Osteocyte (in vitro differentiated cells): ENCODE measurements at regions not wholly inside any gene's neighbourhood (a gene's known extent, or its start where the extent isn't known, plus 50 kb on each side); places are given as distances from the start of the nearest gene placed in this dataset.

Experiments
- DNase-seq: peaks from one replicate; pipeline ENCODE4 v3.0.0; 2021; ENCODE audit warnings: mixed read lengths; ENCODE audit not compliant: unreplicated experiment; ENCODE audit errors: extremely low spot score
- H3K27ac Mint-ChIP-seq: one replicate; pipeline ENCODE4 v1.8.0; 2021; ENCODE audit warnings: mild to moderate bottlenecking, mixed read lengths; ENCODE audit not compliant: unreplicated experiment
- H3K27me3 Mint-ChIP-seq: one replicate; pipeline ENCODE4 v1.8.0; 2021; ENCODE audit warnings: mixed read lengths; ENCODE audit not compliant: unreplicated experiment
- H3K36me3 Mint-ChIP-seq: one replicate; pipeline ENCODE4 v1.8.0; 2021; ENCODE audit warnings: mixed read lengths; ENCODE audit not compliant: unreplicated experiment
- H3K4me1 Mint-ChIP-seq: one replicate; pipeline ENCODE4 v1.8.0; 2021; ENCODE audit warnings: mixed read lengths; ENCODE audit not compliant: unreplicated experiment
- H3K4me3 Mint-ChIP-seq: one replicate; pipeline ENCODE4 v1.8.0; 2021; ENCODE audit warnings: mild to moderate bottlenecking, moderate library complexity, mixed read lengths; ENCODE audit not compliant: unreplicated experiment
- H3K9me3 Mint-ChIP-seq: one replicate; pipeline ENCODE4 v1.8.0; 2021; ENCODE audit warnings: mixed read lengths; ENCODE audit not compliant: unreplicated experiment
- TF ChIP-seq, protein P1 (sequence below): fragments of 200-600 bp; sonication (generic); IDR thresholded peaks from 2 replicates; pipeline ENCODE4 v1.5.0; 2021; ENCODE audit warnings: antibody characterized with exemption, mild to moderate bottlenecking, moderate library complexity

DNA sequence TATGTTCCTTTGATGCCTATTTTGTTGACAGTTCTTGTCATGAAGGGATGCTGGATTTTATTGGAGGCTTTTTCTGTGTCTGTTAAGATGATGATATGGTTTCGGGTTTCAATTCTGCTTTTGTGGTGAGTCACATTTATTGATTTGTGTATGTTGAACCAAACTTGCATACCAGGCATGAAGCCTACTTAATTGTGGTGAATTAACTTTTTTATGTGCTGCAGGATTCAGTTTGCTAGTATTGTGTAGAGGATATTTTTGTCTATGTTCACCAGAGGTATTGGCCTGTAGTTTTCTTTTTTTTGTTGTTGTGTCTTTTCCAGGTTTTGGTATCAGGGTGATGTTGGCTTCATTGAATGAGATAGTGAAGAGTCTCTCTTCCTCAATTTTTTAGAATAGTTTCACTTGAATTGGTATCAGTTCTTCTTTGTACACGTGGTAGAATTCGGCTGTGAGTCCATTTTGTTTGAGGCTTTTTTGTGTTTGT lies 345.9 kb downstream of the KIF20B start:
- Mint-ChIP-seq H3K9me3 (peaks cover 7% of the 10 kb centered on the region), H3K27me3 (peaks cover 14% of the 10 kb centered on the region), H3K4me3 (no peak overlapping the region), H3K36me3 (no peaks in the 10 kb centered on the region), H3K4me1 (no peaks in the 10 kb centered on the region), H3K27ac (no peak overlapping the region)
- TF ChIP-seq, protein P1, sequence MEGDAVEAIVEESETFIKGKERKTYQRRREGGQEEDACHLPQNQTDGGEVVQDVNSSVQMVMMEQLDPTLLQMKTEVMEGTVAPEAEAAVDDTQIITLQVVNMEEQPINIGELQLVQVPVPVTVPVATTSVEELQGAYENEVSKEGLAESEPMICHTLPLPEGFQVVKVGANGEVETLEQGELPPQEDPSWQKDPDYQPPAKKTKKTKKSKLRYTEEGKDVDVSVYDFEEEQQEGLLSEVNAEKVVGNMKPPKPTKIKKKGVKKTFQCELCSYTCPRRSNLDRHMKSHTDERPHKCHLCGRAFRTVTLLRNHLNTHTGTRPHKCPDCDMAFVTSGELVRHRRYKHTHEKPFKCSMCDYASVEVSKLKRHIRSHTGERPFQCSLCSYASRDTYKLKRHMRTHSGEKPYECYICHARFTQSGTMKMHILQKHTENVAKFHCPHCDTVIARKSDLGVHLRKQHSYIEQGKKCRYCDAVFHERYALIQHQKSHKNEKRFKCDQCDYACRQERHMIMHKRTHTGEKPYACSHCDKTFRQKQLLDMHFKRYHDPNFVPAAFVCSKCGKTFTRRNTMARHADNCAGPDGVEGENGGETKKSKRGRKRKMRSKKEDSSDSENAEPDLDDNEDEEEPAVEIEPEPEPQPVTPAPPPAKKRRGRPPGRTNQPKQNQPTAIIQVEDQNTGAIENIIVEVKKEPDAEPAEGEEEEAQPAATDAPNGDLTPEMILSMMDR: no peak
- DNase-seq: no peak

DNA sequence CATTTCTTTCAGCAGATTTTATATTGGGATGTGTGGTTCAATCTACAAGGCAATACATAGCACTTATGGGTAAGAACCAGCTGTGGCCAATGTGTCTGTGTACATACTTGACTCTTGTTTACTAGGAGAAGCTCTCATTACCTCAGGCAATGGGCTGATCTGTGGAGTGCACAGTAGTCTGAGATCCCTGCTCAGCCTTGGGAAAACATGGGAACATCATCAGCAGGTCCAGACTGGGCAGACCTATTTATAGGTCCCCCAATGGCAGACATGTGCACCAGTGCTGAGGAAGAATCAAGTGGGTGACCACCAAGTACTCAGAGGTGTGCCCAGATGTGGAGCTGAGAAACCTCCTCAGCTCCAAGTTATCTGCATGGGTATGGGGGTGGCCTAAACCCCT lies 349.7 kb downstream of the KIF20B start:
- peaks cover 7% of the 10 kb centered on the region for H3K9me3 Mint-ChIP-seq

DNA sequence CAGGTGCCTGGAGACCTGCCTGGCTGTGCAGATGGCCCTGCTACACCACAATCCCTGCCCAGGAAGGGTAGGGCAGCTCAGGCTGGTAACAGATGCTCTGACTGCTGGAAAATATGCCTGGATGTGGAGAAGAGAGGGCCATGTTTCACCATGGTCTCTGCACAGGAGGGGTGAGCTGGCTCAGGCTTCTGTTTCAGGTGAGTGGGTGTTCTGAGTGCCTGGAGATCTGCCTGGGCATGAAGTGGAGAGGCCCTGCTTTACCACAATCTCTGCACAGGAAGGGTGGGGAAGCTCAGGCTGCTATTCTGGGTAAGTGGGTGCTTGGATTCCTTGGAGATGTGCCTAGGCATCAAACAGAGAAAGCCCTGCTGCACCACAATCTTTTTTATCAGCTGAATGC lies 350.1 kb downstream of the KIF20B start:
- Mint-ChIP-seq H3K36me3 (no peaks in the 10 kb centered on the region), H3K27me3 (peaks cover 17% of the 10 kb centered on the region), H3K4me3 (no peak overlapping the region), H3K4me1 (no peaks in the 10 kb centered on the region), H3K27ac (no peak overlapping the region), H3K9me3 (peaks cover 7% of the 10 kb centered on the region)
- no peak for DNase-seq
- TF ChIP-seq, protein P1: no peak

More for the DNA sequence above, 349.7 kb downstream of the KIF20B start:
- TF ChIP-seq, protein P1: no peak
- Mint-ChIP-seq H3K36me3 (no peaks in the 10 kb centered on the region), H3K4me3 (no peak overlapping the region), H3K27me3 (peaks cover 17% of the 10 kb centered on the region), H3K27ac (no peak overlapping the region), H3K4me1 (no peaks in the 10 kb centered on the region)
- no peak for DNase-seq

DNA sequence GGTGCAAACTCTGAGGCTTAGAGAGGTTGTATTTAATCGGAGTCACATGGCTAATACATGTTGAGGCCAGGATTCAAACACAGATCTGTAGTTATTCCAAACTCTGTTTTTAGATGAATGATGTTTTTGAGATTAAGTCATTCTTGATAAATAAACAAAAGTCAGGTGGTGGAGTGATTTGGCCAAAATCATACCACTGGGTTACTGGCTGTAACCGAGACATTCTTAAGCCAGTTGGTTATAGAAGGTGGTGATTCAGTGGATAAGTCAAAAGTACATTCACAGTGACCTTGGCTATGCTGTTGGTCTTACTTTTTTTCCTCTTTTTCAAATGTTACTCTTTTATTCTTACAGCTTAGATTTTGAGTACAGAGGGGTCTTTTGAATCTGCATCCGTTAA lies 361.4 kb downstream of the KIF20B start:
- no peaks in the 10 kb centered on the region for H3K9me3 Mint-ChIP-seq

DNA sequence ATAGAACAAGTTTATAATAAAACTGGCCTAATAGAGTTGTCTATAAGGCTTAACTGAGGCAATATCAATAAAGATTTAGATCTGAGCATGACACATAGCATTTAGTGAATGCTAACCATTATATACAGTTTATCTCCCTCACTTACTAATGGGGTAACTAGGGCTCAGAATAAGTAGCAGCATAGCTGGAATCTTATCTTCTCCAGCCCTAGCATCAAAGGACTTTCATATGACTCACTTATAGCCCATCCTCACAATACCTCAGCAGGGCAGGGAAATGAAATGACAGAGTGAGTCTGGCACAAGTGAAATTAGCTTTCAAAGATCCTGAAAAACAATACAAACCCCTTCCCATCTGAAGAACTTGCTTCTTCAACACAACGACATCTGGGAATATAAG lies 362.9 kb downstream of the KIF20B start:
- Mint-ChIP-seq H3K4me1 (no peaks in the 10 kb centered on the region), H3K4me3 (no peak overlapping the region), H3K36me3 (no peaks in the 10 kb centered on the region), H3K27ac (no peak overlapping the region), H3K27me3 (peaks cover 4% of the 10 kb centered on the region), H3K9me3 (no peaks in the 10 kb centered on the region)
- TF ChIP-seq, protein P1: no peak
- DNase-seq: no peak

More for the DNA sequence above, 361.4 kb downstream of the KIF20B start:
- H3K27me3 Mint-ChIP-seq: peaks cover 4% of the 10 kb centered on the region
- no peaks in the 10 kb centered on the region for H3K4me1 Mint-ChIP-seq
- H3K36me3 Mint-ChIP-seq: no peaks in the 10 kb centered on the region
- H3K27ac Mint-ChIP-seq: no peak overlapping the region
- H3K4me3 Mint-ChIP-seq: no peak overlapping the region
- TF ChIP-seq, protein P1: no peak
- no peak for DNase-seq
